ENCODE measurements at regions not wholly inside any gene's neighbourhood (a gene's known extent, or its start where the extent isn't known, plus 50 kb on each side); places are given as distances from the start of the nearest gene placed in this dataset.

- peaks cover 4% of the 10 kb centered on the region for H3K4me1 Mint-ChIP-seq (ENCODE audit: low read depth)
- H3K9me3 Mint-ChIP-seq (ENCODE audit: low read depth): no peaks in the 10 kb centered on the region
Observed at GRCh38 chr11:27857014-27857413, 156.8 kb upstream of the BDNF start.

DNA sequence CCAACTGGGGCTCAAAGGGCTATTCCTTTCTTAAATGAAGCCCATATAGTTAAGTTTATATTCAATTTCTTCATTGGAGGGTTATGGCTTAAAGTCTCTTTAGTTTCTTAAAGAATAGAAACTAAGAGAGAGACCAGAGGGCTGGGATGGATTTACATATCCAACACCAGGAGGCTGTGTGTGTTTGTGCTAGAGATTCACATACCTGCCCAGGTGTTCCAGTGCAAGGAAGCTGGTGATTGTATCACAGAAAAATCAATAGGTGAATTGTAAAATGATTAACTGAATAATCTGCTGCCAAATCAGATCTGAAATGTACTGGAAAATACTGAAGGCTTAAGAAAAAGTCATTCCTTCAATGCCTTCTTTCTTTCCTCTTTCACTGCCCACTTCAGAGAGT lies 148.2 kb upstream of the BDNF start:
- Mint-ChIP-seq H3K9me3 (ENCODE audit: low read depth) (peaks cover 12% of the 10 kb centered on the region), H3K4me1 (ENCODE audit: low read depth) (no peaks in the 10 kb centered on the region), H3K27me3 (ENCODE audit: low read depth) (peaks cover 4% of the 10 kb centered on the region), H3K4me3 (ENCODE audit: unreplicated experiment) (no peak overlapping the region), H3K36me3 (ENCODE audit: low read depth) (peaks cover 1% of the 10 kb centered on the region), H3K27ac (ENCODE audit: unreplicated experiment) (no peak overlapping the region)
- TF ChIP-seq, protein P1, sequence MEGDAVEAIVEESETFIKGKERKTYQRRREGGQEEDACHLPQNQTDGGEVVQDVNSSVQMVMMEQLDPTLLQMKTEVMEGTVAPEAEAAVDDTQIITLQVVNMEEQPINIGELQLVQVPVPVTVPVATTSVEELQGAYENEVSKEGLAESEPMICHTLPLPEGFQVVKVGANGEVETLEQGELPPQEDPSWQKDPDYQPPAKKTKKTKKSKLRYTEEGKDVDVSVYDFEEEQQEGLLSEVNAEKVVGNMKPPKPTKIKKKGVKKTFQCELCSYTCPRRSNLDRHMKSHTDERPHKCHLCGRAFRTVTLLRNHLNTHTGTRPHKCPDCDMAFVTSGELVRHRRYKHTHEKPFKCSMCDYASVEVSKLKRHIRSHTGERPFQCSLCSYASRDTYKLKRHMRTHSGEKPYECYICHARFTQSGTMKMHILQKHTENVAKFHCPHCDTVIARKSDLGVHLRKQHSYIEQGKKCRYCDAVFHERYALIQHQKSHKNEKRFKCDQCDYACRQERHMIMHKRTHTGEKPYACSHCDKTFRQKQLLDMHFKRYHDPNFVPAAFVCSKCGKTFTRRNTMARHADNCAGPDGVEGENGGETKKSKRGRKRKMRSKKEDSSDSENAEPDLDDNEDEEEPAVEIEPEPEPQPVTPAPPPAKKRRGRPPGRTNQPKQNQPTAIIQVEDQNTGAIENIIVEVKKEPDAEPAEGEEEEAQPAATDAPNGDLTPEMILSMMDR (IDR thresholded peaks at IDR 0.05): no peak
- DNase-seq (ENCODE audit: low spot score): no peak

More at GRCh38 chr11:27857014-27857413, 156.8 kb upstream of the BDNF start:
- H3K27me3 Mint-ChIP-seq (ENCODE audit: low read depth): peaks cover 1% of the 10 kb centered on the region
- no peak overlapping the region for H3K27ac Mint-ChIP-seq (ENCODE audit: unreplicated experiment)
- H3K36me3 Mint-ChIP-seq (ENCODE audit: low read depth): no peaks in the 10 kb centered on the region
- DNase-seq (ENCODE audit: low spot score): no peak
- H3K4me3 Mint-ChIP-seq (ENCODE audit: unreplicated experiment): no peak overlapping the region
- TF ChIP-seq, protein P1 (IDR thresholded peaks at IDR 0.05): no peak

DNA sequence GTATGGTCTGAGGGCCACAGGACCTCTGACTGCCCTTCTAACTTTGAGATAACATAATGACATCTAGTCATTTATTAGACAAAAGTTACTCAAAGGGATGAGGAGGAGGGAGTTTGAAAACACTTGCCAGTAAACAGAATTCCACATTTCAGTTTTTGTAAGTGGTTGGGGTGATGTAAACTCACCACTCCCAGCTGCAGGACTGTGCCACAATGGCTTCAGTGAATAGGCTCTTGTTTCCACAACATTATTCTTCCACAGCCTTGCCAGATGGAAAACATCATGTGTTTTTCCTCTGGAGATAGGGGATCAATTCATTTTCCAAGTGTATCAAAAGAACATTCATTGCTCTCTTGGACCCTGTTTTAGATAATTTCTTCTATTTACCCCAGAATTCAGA lies 147.2 kb upstream of the BDNF start:
- no peak for DNase-seq (ENCODE audit: low spot score)
- peaks cover 13% of the 10 kb centered on the region for H3K9me3 Mint-ChIP-seq (ENCODE audit: low read depth)
- peaks cover 2% of the 10 kb centered on the region for H3K27me3 Mint-ChIP-seq (ENCODE audit: low read depth)
- H3K4me1 Mint-ChIP-seq (ENCODE audit: low read depth): no peaks in the 10 kb centered on the region
- TF ChIP-seq, protein P1 (IDR thresholded peaks at IDR 0.05): no peak
- H3K36me3 Mint-ChIP-seq (ENCODE audit: low read depth): peaks cover 3% of the 10 kb centered on the region
- H3K27ac Mint-ChIP-seq (ENCODE audit: unreplicated experiment): no peak overlapping the region
- H3K4me3 Mint-ChIP-seq (ENCODE audit: unreplicated experiment): no peak overlapping the region

GRCh38 chr11:27842290-27842689 lies 142.0 kb upstream of the BDNF start:
- peaks cover 2% of the 10 kb centered on the region for H3K27me3 Mint-ChIP-seq (ENCODE audit: low read depth)
- TF ChIP-seq, protein P1 (IDR thresholded peaks at IDR 0.05): no peak
- no peak overlapping the region for H3K27ac Mint-ChIP-seq (ENCODE audit: unreplicated experiment)
- no peaks in the 10 kb centered on the region for H3K4me1 Mint-ChIP-seq (ENCODE audit: low read depth)
- peaks cover 3% of the 10 kb centered on the region for H3K36me3 Mint-ChIP-seq (ENCODE audit: low read depth)
- H3K4me3 Mint-ChIP-seq (ENCODE audit: unreplicated experiment): no peak overlapping the region
- no peak for DNase-seq (ENCODE audit: low spot score)
- H3K9me3 Mint-ChIP-seq (ENCODE audit: low read depth): peaks cover 9% of the 10 kb centered on the region

- H3K36me3 Mint-ChIP-seq (ENCODE audit: low read depth): peaks cover 3% of the 10 kb centered on the region
- TF ChIP-seq, protein P1 (IDR thresholded peaks at IDR 0.05): no peak
- no peak for DNase-seq (ENCODE audit: low spot score)
- H3K4me1 Mint-ChIP-seq (ENCODE audit: low read depth): no peaks in the 10 kb centered on the region
- no peak overlapping the region for H3K4me3 Mint-ChIP-seq (ENCODE audit: unreplicated experiment)
- H3K27ac Mint-ChIP-seq (ENCODE audit: unreplicated experiment): no peak overlapping the region
- H3K9me3 Mint-ChIP-seq (ENCODE audit: low read depth): peaks cover 9% of the 10 kb centered on the region
- H3K27me3 Mint-ChIP-seq (ENCODE audit: low read depth): no peaks in the 10 kb centered on the region
Observed at GRCh38 chr11:27841023-27841422, 140.8 kb upstream of the BDNF start.

All from chondrocyte (in vitro differentiated cells).